ENCODE measurements at regions not wholly inside any gene's neighbourhood (a gene's known extent, or its start where the extent isn't known, plus 50 kb on each side); places are given as distances from the start of the nearest gene placed in this dataset.
"Not testable (repeated sequence)": the region's sequence is repeated elsewhere in the genome, so short reads cannot be mapped to it uniquely, and the experiment has no call there.

- H3K9ac ChIP-seq (ENCODE audit: low read length in 5 of 5); H3K4me3 ChIP-seq (ENCODE audit: low read depth in 1 of 5, low read length in 5 of 5); H3K9me3 ChIP-seq (ENCODE audit: control insufficient read depth in 5 of 5, low read length in 5 of 5); H3K27ac ChIP-seq (ENCODE audit: low read depth, low read length); H3K27me3 ChIP-seq (ENCODE audit: control insufficient read depth in 5 of 5, insufficient read depth in 4 of 5, low read length in 5 of 5); H3K36me3 ChIP-seq (ENCODE audit: control insufficient read depth in 5 of 5, insufficient read depth in 5 of 5, low read length in 5 of 5); H3K4me1 ChIP-seq (ENCODE audit: control insufficient read depth in 5 of 5, insufficient read depth in 5 of 5, low read length in 5 of 5): not testable (repeated sequence)
These were observed 109.1 kb downstream of the CCDC74A start for GRCh38 chr2:131636704-131637308.

GRCh38 chr2:131639001-131639620 lies 111.4 kb downstream of the CCDC74A start:
- H3K9me3 ChIP-seq (ENCODE audit: control insufficient read depth in 5 of 5, low read length in 5 of 5); H3K9ac ChIP-seq (ENCODE audit: low read length in 5 of 5); H3K27ac ChIP-seq (ENCODE audit: low read depth, low read length); H3K4me3 ChIP-seq (ENCODE audit: low read depth in 1 of 5, low read length in 5 of 5); H3K4me1 ChIP-seq (ENCODE audit: control insufficient read depth in 5 of 5, insufficient read depth in 5 of 5, low read length in 5 of 5); H3K27me3 ChIP-seq (ENCODE audit: control insufficient read depth in 5 of 5, insufficient read depth in 4 of 5, low read length in 5 of 5); H3K36me3 ChIP-seq (ENCODE audit: control insufficient read depth in 5 of 5, insufficient read depth in 5 of 5, low read length in 5 of 5): not testable (repeated sequence)

DNA sequence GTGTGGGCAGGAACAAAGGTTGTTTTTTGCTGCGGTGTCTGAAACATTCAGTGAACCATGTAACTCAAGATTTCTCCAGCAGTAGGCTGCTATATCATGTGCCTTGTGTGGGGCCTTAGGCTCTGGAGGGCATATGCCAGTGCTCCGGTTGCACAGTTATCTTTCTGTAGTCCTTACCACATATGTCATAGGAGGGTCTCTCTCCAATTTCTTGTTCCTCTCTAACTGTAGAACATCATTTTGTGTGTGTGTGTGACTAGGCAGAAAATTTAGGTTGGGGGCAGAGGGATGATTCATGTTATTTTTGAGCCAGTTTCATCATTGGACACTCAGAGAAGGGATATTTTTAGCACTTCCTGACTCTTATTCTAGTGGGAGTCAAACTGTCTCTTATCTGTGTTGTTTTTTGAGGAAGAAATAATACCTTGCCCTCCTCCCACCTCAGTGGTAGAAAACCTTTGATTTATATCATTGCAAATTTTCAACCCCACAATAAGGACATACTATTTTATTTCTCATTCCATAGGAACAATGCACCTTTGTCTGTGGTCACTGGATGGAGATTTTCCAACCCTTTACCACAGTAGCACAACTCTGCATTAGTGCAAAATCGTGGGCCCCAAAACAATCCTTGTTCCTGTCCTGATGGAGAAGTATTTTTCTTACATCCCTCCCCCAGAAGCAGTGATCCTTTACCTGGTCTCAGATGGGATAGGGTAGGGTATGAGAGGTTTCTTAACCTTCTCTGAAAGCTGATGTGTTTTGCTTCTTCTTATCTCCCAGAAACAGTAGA lies 113.9 kb downstream of the CCDC74A start:
- peaks cover 0 to 2% (median 0%) of the 10 kb centered on the region in 5 donors for H3K4me1 ChIP-seq (ENCODE audit: control insufficient read depth in 5 of 5, insufficient read depth in 5 of 5, low read length in 5 of 5)
- peaks cover 0 to 12% (median 8%) of the 10 kb centered on the region in 5 donors for H3K27me3 ChIP-seq (ENCODE audit: control insufficient read depth in 5 of 5, insufficient read depth in 4 of 5, low read length in 5 of 5)
- peaks cover 0 to 3% (median 0%) of the 10 kb centered on the region in 5 donors for H3K9me3 ChIP-seq (ENCODE audit: control insufficient read depth in 5 of 5, low read length in 5 of 5)
- H3K4me3 ChIP-seq (ENCODE audit: low read depth in 1 of 5, low read length in 5 of 5), result no peak overlapping the region
- no peak overlapping the region for H3K27ac ChIP-seq (ENCODE audit: low read depth, low read length)
- no peak overlapping the region for H3K9ac ChIP-seq (ENCODE audit: low read length in 5 of 5)
- H3K36me3 ChIP-seq (ENCODE audit: control insufficient read depth in 5 of 5, insufficient read depth in 5 of 5, low read length in 5 of 5), result no peaks in the 10 kb centered on the region

DNA sequence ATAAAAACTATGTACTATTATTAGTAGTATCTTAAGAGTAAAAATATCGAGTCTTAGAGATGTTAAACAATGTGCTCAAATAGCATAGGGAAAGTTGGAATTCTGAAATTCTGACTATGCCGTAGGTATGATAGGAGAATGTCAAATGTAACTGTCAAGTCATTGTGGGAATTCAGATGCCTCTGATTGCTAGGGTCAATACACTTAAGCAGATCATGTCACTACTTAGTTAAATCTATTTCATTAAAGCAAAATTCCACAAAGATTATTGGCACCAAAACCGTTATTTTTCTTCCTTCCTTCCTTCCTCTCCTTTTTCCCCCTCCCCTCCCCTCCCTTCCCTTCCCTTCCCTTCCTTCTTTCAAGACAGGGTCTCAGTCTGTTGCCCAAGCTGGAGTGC lies 115.5 kb downstream of the CCDC74A start:
- H3K4me3 ChIP-seq (ENCODE audit: low read depth in 1 of 5, low read length in 5 of 5); H3K4me1 ChIP-seq (ENCODE audit: control insufficient read depth in 5 of 5, insufficient read depth in 5 of 5, low read length in 5 of 5); H3K9ac ChIP-seq (ENCODE audit: low read length in 5 of 5); H3K27ac ChIP-seq (ENCODE audit: low read depth, low read length); H3K36me3 ChIP-seq (ENCODE audit: control insufficient read depth in 5 of 5, insufficient read depth in 5 of 5, low read length in 5 of 5); H3K9me3 ChIP-seq (ENCODE audit: control insufficient read depth in 5 of 5, low read length in 5 of 5): not testable (repeated sequence)
- H3K27me3 ChIP-seq (ENCODE audit: control insufficient read depth in 5 of 5, insufficient read depth in 4 of 5, low read length in 5 of 5), result peaks cover 3 to 17% (median 8%) of the 10 kb centered on the region in 5 donors

DNA sequence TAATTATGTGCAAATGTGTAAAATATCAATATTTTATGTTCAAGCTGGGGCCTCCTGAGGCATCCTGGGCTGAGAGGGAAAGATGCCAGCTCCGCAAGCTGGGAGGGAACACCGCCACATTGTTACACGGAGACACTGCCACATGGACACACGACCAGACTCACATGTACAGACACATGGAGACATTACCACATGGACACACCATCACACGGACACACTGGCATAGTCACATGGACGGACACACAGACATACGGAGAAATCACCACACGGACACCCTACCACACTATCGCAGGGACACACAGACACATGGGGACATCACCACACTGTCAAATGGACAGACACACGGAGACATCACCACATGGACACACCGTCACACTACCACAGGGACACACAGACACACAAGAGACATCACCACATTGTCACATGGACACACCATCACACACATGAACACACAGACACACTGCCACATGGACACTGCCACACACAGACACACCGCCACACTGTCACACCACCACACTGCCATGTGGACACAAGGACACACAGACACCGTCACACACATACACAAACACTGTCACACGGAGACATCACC lies 117.6 kb downstream of the CCDC74A start:
- Histone ChIP-seq H3K4me3 (ENCODE audit: low read depth in 1 of 5, low read length in 5 of 5) (no peak overlapping the region), H3K4me1 (ENCODE audit: control insufficient read depth in 5 of 5, insufficient read depth in 5 of 5, low read length in 5 of 5) (peaks cover 0 to 6% (median 0%) of the 10 kb centered on the region in 5 donors), H3K27ac (ENCODE audit: low read depth, low read length) (no peak overlapping the region), H3K9me3 (ENCODE audit: control insufficient read depth in 5 of 5, low read length in 5 of 5) (peaks cover 0 to 3% (median 0%) of the 10 kb centered on the region in 5 donors), H3K36me3 (ENCODE audit: control insufficient read depth in 5 of 5, insufficient read depth in 5 of 5, low read length in 5 of 5) (no peaks in the 10 kb centered on the region), H3K27me3 (ENCODE audit: control insufficient read depth in 5 of 5, insufficient read depth in 4 of 5, low read length in 5 of 5) (peaks cover 3 to 17% (median 8%) of the 10 kb centered on the region in 5 donors), H3K9ac (ENCODE audit: low read length in 5 of 5) (no peak overlapping the region)

GRCh38 chr2:131646220-131646619 lies 118.5 kb downstream of the CCDC74A start:
- not testable (repeated sequence) for H3K27ac ChIP-seq (ENCODE audit: low read depth, low read length); H3K4me1 ChIP-seq (ENCODE audit: control insufficient read depth in 5 of 5, insufficient read depth in 5 of 5, low read length in 5 of 5); H3K4me3 ChIP-seq (ENCODE audit: low read depth in 1 of 5, low read length in 5 of 5); H3K9ac ChIP-seq (ENCODE audit: low read length in 5 of 5); H3K36me3 ChIP-seq (ENCODE audit: control insufficient read depth in 5 of 5, insufficient read depth in 5 of 5, low read length in 5 of 5); H3K9me3 ChIP-seq (ENCODE audit: control insufficient read depth in 5 of 5, low read length in 5 of 5)
- H3K27me3 ChIP-seq (ENCODE audit: control insufficient read depth in 5 of 5, insufficient read depth in 4 of 5, low read length in 5 of 5), result peaks cover 3 to 17% (median 8%) of the 10 kb centered on the region in 5 donors

- no peak overlapping the region for H3K9ac ChIP-seq (ENCODE audit: low read length in 5 of 5)
- H3K36me3 ChIP-seq (ENCODE audit: control insufficient read depth in 5 of 5, insufficient read depth in 5 of 5, low read length in 5 of 5), result no peaks in the 10 kb centered on the region
- peaks cover 0 to 3% (median 0%) of the 10 kb centered on the region in 5 donors for H3K9me3 ChIP-seq (ENCODE audit: control insufficient read depth in 5 of 5, low read length in 5 of 5)
- peaks cover 3 to 17% (median 8%) of the 10 kb centered on the region in 5 donors for H3K27me3 ChIP-seq (ENCODE audit: control insufficient read depth in 5 of 5, insufficient read depth in 4 of 5, low read length in 5 of 5)
- H3K4me1 ChIP-seq (ENCODE audit: control insufficient read depth in 5 of 5, insufficient read depth in 5 of 5, low read length in 5 of 5), result peaks cover 0 to 6% (median 0%) of the 10 kb centered on the region in 5 donors
- peak overlapping the region in 2 of 5 donors; percentile 22 to 42 for H3K4me3 ChIP-seq (ENCODE audit: low read depth in 1 of 5, low read length in 5 of 5)
- H3K27ac ChIP-seq (ENCODE audit: low read depth, low read length), result no peak overlapping the region
These were observed 119.1 kb downstream of the CCDC74A start for GRCh38 chr2:131646669-131647297.

DNA sequence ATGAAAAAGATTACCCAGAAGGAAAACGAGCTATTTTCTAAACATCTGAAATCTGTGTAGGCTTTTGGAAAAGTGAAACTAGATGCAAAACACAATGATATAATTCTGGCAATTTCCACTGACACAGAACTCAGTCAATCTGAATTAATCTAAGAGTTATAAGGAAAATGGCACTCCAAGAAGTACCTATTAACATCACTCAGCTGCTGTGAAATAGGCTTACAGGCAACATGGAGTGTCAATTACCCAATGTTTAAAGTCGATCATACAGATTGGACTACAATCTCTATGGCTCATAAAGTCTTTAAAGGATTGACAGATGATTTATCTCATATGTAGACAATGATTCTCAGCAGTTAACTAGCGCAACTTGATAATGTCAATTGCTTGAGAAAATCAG lies 120.9 kb downstream of the CCDC74A start:
- H3K27ac ChIP-seq (ENCODE audit: low read depth, low read length); H3K9ac ChIP-seq (ENCODE audit: low read length in 5 of 5); H3K4me1 ChIP-seq (ENCODE audit: control insufficient read depth in 5 of 5, insufficient read depth in 5 of 5, low read length in 5 of 5); H3K36me3 ChIP-seq (ENCODE audit: control insufficient read depth in 5 of 5, insufficient read depth in 5 of 5, low read length in 5 of 5); H3K9me3 ChIP-seq (ENCODE audit: control insufficient read depth in 5 of 5, low read length in 5 of 5); H3K4me3 ChIP-seq (ENCODE audit: low read depth in 1 of 5, low read length in 5 of 5): not testable (repeated sequence)
- H3K27me3 ChIP-seq (ENCODE audit: control insufficient read depth in 5 of 5, insufficient read depth in 4 of 5, low read length in 5 of 5), result peaks cover 3 to 17% (median 8%) of the 10 kb centered on the region in 5 donors

DNA sequence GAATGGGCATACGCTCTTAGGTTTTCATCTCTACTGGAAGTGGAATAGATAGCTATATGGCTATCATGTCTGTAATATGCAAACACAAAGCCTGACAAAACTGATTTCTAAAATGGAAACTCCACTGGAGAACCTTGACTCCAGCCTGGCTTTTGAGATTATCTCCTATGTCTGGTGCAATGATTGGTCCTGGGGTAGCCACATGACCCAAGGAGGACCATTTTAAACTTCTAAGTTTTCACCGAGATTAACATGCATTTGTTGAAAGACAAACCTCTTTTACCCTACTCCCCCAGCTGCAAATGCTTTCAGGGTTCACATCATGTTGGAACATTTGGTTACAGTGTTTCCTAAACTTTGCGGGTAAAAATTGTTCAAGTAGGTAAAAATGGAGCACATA lies 124.6 kb downstream of the CCDC74A start:
- not testable (repeated sequence) for H3K4me1 ChIP-seq (ENCODE audit: control insufficient read depth in 5 of 5, insufficient read depth in 5 of 5, low read length in 5 of 5); H3K9ac ChIP-seq (ENCODE audit: low read length in 5 of 5); H3K9me3 ChIP-seq (ENCODE audit: control insufficient read depth in 5 of 5, low read length in 5 of 5); H3K27me3 ChIP-seq (ENCODE audit: control insufficient read depth in 5 of 5, insufficient read depth in 4 of 5, low read length in 5 of 5); H3K27ac ChIP-seq (ENCODE audit: low read depth, low read length); H3K36me3 ChIP-seq (ENCODE audit: control insufficient read depth in 5 of 5, insufficient read depth in 5 of 5, low read length in 5 of 5); H3K4me3 ChIP-seq (ENCODE audit: low read depth in 1 of 5, low read length in 5 of 5)
